GM12878 (cell line): ENCODE measurements at regions not wholly inside any gene's neighbourhood (a gene's known extent, or its start where the extent isn't known, plus 50 kb on each side); places are given as distances from the start of the nearest gene placed in this dataset.
A peak's percentile ranks its signal among the peaks of the same experiment; 100 is the strongest.

Source experiments
- BHLHE40 ChIP-seq, 2 experiments: fragments of 450-650 bp in 1 of 2; IDR thresholded peaks; 2 replicates each; pipeline ENCODE4 v1.6.1; 2011 to 2017; ENCODE audit warnings: low read depth in 2 of 2, borderline replicate concordance in 1 of 2, improper control_type of control experiment in 1 of 2, low read length in 1 of 2, mild to moderate bottlenecking in 1 of 2
- BMI1 ChIP-seq: fragments of 450-650 bp; IDR thresholded peaks from 2 replicates; pipeline ENCODE4 v1.6.1; 2016; ENCODE audit warnings: mild to moderate bottlenecking, moderate library complexity, borderline replicate concordance
- CBX3 ChIP-seq: fragments of 200-600 bp; sonication (generic); IDR thresholded peaks from 2 replicates; pipeline ENCODE4 v1.6.1; 2016; ENCODE audit warnings: low read depth, borderline replicate concordance
- CUX1 ChIP-seq: IDR thresholded peaks from 2 replicates; pipeline ENCODE4 v1.6.1; 2012; ENCODE audit warnings: improper control_type of control experiment, low read depth, low read length; ENCODE audit not compliant: insufficient replicate concordance
- HDAC2 ChIP-seq: fragments of 200-600 bp; sonication (generic); IDR thresholded peaks from 2 replicates; pipeline ENCODE4 v1.6.1; 2017
- IRF3 ChIP-seq: fragments of 450-650 bp; IDR thresholded peaks from 2 replicates; pipeline ENCODE4 v1.6.1; 2014; ENCODE audit warnings: mild to moderate bottlenecking
- IRF5 ChIP-seq: fragments of 450-650 bp; IDR thresholded peaks from 2 replicates; pipeline ENCODE4 v1.6.1; 2017; ENCODE audit warnings: borderline replicate concordance
- MLLT1 ChIP-seq: fragments of 450-650 bp; IDR thresholded peaks from 2 replicates; pipeline ENCODE4 v1.6.1; 2016; ENCODE audit warnings: mild to moderate bottlenecking
- NBN ChIP-seq: fragments of 450-650 bp; IDR thresholded peaks from 2 replicates; pipeline ENCODE4 v1.6.1; 2016
- NR2C1 ChIP-seq: fragments of 450-650 bp; IDR thresholded peaks from 2 replicates; pipeline ENCODE4 v1.6.1; 2017; ENCODE audit warnings: antibody characterized with exemption, mild to moderate bottlenecking, moderate library complexity
- RAD51 ChIP-seq: fragments of 450-650 bp; IDR thresholded peaks from 2 replicates; pipeline ENCODE4 v1.6.1; 2016; ENCODE audit warnings: moderate library complexity, mild to moderate bottlenecking, inconsistent platforms
- SIX5 ChIP-seq: IDR thresholded peaks from 2 replicates; pipeline ENCODE4 v1.6.1; 2011; ENCODE audit warnings: mild to moderate bottlenecking, low read depth, low read length, moderate library complexity; ENCODE audit not compliant: severe bottlenecking
- SP1 ChIP-seq: IDR thresholded peaks from one replicate; pipeline ENCODE4 v1.6.1; 2011; ENCODE audit warnings: low read depth, low read length
- SRF ChIP-seq, 2 experiments: IDR thresholded peaks; 2 replicates each; pipeline ENCODE4 v1.6.1; 2011; ENCODE audit warnings: low read depth in 2 of 2, low read length in 2 of 2, mild to moderate bottlenecking in 1 of 2, moderate library complexity in 1 of 2
- SUZ12 ChIP-seq: fragments of 200-600 bp; sonication (generic); IDR thresholded peaks from one replicate; pipeline ENCODE4 v1.6.1; 2018; ENCODE audit warnings: antibody characterized with exemption, mild to moderate bottlenecking; ENCODE audit not compliant: unreplicated experiment
- TAF1 ChIP-seq: IDR thresholded peaks from 2 replicates; pipeline ENCODE4 v1.6.1; 2011; ENCODE audit warnings: mild to moderate bottlenecking, low read depth, low read length, borderline replicate concordance
- USF2 ChIP-seq: IDR thresholded peaks from 2 replicates; pipeline ENCODE4 v1.6.1; 2011; ENCODE audit warnings: low read depth, low read length, improper control_type of control experiment, borderline replicate concordance
- ZBED1 ChIP-seq: IDR thresholded peaks from 2 replicates; pipeline ENCODE4 v1.6.1; 2016; ENCODE audit warnings: borderline replicate concordance

GRCh38 chr10:83871187-83872081 lies 267.9 kb upstream of the GHITM start (continued):
- TF ChIP-seq CUX1 (no peak), SRF (IDR thresholded peaks at IDR 0.05; ENCODE audit: low read depth in 2 of 2, low read length in 2 of 2) (no peak), HDAC2 (no peak), SUZ12 (no peak), BHLHE40 (IDR thresholded peaks at IDR 0.05; ENCODE audit: borderline replicate concordance in 1 of 2, low read depth in 2 of 2, low read length in 1 of 2) (peak in 1 of 2 experiments; percentile 13; a peak in 1 of 4 replicates), CBX3 (no peak), NBN (no peak), IRF5 (no peak), MLLT1 (no peak), RAD51 (no peak), SP1 (no peak), SIX5 (no peak), BMI1 (no peak), ZBED1 (no peak), NR2C1 (no peak), IRF3 (peak; percentile 23; the same call in 1 of the 2 replicates), USF2 (no peak), TAF1 (no peak)
